Renal cortical epithelial cell (primary cell): ENCODE measurements at regions not wholly inside any gene's neighbourhood (a gene's known extent, or its start where the extent isn't known, plus 50 kb on each side); places are given as distances from the start of the nearest gene placed in this dataset.
"Not testable (repeated sequence)": the region's sequence is repeated elsewhere in the genome, so short reads cannot be mapped to it uniquely, and the experiment has no call there.

Experiments used
- DNase-seq: peaks from one replicate; pipeline ENCODE4 v3.0.0-alpha.2; 2011; ENCODE audit warnings: low read depth

- DNase-seq = peak; percentile 87
Observed at GRCh38 chr6:137309078-137309762, 90.0 kb upstream of the IFNGR1 start.

- DNase-seq = no peak
Observed at GRCh38 chr6:137307163-137307854, 88.1 kb upstream of the IFNGR1 start.

- DNase-seq = no peak
Observed at GRCh38 chr6:137305691-137306090, 86.5 kb upstream of the IFNGR1 start.

- DNase-seq = no peak
Observed at GRCh38 chr6:137304020-137304780, 85.0 kb upstream of the IFNGR1 start.

GRCh38 chr6:137303441-137303840 is 84.3 kb upstream of the IFNGR1 start:
- DNase-seq = no peak

- DNase-seq = no peak
Observed at GRCh38 chr6:137299681-137300080, 80.5 kb upstream of the IFNGR1 start.

GRCh38 chr6:137297887-137298286 is 78.7 kb upstream of the IFNGR1 start:
- no peak for DNase-seq

- DNase-seq = not testable (repeated sequence)
Observed at GRCh38 chr6:137292326-137292725, 73.1 kb upstream of the IFNGR1 start.

GRCh38 chr6:137291441-137291840 is 72.3 kb upstream of the IFNGR1 start:
- DNase-seq = peak; percentile 57

- DNase-seq = peak; percentile 16
Observed at GRCh38 chr6:137290601-137291261, 71.5 kb upstream of the IFNGR1 start.

- peak; percentile 54 for DNase-seq
Observed at GRCh38 chr6:137286916-137287315, 67.7 kb upstream of the IFNGR1 start.

- DNase-seq = no peak
Observed at GRCh38 chr6:137286368-137286767, 67.2 kb upstream of the IFNGR1 start.

- DNase-seq = no peak
Observed at GRCh38 chr6:137284811-137285110, 65.6 kb upstream of the IFNGR1 start.

- peak; percentile 71 for DNase-seq
Observed at GRCh38 chr6:137283940-137284810, 65.0 kb upstream of the IFNGR1 start.

GRCh38 chr6:137283080-137283479 is 63.9 kb upstream of the IFNGR1 start:
- DNase-seq = no peak

GRCh38 chr6:137282254-137282653 is 63.1 kb upstream of the IFNGR1 start:
- DNase-seq = no peak

- DNase-seq = not testable (repeated sequence)
Observed at GRCh38 chr6:137279279-137279678, 60.1 kb upstream of the IFNGR1 start.

- peak; percentile 91 for DNase-seq
Observed at GRCh38 chr6:137277971-137278637, 58.9 kb upstream of the IFNGR1 start.

- DNase-seq = peak; percentile 60
Observed at GRCh38 chr6:137272403-137272802, 53.2 kb upstream of the IFNGR1 start.

- DNase-seq = peak; percentile 74
Observed at GRCh38 chr6:137271245-137272183, 52.3 kb upstream of the IFNGR1 start.
